HG03342 (cell line): ENCODE measurements at regions not wholly inside any gene's neighbourhood (a gene's known extent, or its start where the extent isn't known, plus 50 kb on each side); places are given as distances from the start of the nearest gene placed in this dataset.
"Not testable (repeated sequence)": the region's sequence is repeated elsewhere in the genome, so short reads cannot be mapped to it uniquely, and the experiment has no call there.

ENCODE experiments used
- ATAC-seq: cut with Tn5 transposase; IDR thresholded peaks from one replicate; pipeline ENCODE4 v1.9.1; 2021; ENCODE audit warnings: mild to moderate bottlenecking, moderate library complexity; ENCODE audit not compliant: unreplicated experiment

DNA sequence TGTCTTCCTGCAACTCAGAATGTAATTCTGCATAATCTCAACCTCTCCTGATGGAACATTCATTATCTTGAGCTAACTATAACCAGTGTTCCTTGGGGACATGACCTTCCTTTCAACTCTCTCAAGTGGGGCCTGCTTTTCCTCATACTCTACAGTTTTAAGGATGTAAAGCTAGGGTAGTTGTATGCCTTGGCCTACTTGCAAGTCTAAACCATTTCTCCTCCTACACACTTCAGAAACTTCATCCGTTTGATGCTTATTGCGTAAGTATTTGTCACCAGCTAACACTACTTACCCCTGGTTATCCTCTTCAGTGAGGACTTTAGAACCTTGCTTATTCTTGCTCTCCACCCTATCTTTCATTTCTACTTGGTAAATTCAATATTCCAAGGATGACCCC, 548.9 kb downstream of the HINT1 start:
- ATAC-seq: no peak

DNA sequence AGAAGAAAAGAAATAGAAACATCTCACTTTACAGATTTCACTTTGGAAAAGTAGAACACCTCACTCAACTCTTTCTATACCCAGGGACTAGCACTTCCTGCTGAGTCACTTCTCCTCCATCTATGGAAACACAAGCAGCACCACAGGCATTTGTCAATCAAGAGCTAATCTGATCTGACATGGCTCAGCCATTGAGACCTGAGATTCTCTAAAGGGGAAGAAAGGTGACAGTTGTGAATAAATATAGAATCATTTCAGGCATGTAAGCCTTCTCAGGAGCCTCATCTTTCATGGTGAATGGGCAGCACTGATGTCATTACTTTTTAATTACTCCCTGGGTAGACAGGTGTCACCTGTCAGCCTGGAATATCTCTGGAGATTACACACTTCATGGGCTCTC, 559.8 kb downstream of the HINT1 start:
- no peak for ATAC-seq

DNA sequence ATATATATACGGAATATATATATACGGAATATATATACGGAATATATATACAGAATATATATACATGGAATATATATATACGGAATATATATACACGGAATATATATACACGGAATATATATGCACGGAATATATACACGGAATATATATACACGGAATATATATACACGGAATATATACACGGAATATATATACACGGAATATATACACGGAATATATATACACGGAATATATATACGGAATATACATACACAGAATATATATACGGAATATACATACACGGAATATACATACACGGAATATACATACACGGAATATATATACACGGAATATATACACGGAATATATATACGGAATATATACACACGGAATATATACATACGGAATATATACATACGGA, 568.4 kb downstream of the HINT1 start:
- not testable (repeated sequence) for ATAC-seq

DNA sequence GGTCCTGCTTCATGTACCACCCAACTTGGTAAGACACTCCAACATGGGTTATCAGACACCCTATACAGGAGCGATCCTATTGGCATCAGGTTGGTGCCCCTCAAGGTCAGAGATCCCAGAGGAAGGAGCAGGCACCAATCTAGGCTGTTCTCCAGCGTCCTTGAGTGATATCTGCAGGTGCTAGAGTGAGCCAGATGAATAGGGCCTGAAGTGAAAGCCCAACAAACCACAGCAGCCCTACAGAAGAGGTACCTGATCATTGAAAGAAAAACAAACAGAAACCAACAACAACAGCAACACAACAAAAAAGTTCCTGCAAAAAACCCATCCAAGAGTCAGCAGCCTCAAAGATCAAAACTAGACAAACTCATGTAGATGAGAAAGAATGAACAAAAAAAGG, 584.8 kb downstream of the HINT1 start:
- ATAC-seq: no peak

DNA sequence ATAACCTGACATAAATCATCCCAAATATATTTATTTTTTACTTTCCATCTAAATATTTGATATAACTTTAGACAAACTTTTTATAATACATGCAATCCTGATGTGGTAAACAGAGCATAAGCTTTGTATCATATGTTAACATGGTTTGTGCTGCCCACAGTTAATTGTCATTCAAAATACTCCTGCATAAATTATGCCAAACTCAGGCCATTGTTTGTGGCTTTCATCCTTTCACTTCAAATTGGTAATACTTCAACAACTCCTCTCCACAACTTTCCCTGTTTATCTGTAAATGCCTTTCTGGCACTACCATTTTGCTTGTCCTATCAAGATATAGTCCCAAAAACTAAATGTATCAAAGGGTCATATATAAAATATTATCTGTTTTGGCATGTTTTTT, 586.7 kb downstream of the HINT1 start:
- ATAC-seq: no peak

DNA sequence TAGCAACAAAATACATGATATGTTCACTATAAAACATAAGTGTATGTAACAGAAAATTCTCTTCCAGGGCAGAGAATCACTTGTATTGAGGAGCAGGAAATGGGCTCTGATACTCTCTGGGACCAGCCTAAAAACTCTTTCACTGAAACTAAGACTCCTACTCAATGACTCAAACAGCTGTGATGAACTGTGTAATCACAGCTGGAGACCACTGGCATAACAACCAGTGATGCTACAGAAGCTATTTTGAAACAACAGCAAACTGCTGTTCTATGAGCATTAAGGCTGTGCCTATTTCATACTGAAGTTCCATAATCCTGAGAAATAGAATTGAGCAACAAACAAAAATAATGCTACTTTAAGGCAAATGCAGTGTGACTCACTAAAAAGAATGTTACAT, 594.0 kb downstream of the HINT1 start:
- ATAC-seq: no peak

DNA sequence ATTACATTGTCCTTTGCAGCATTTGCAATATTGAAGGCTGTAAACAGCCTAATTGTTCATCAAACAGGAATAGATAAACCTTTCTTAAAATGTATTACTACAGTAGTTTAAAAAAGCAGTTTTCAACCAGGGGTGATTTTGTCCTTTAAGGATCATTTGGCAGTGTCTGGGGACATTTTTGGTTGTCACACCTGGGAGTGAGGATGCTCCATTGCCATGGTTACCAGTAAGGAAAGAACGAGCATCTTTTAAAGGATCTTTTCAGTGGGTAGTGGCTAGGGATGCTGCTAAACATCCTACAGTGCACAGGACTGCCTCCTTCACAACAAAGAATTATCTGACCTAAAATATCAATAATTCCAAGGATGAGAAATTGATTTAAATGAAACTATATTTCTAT, 596.3 kb downstream of the HINT1 start:
- ATAC-seq: no peak

DNA sequence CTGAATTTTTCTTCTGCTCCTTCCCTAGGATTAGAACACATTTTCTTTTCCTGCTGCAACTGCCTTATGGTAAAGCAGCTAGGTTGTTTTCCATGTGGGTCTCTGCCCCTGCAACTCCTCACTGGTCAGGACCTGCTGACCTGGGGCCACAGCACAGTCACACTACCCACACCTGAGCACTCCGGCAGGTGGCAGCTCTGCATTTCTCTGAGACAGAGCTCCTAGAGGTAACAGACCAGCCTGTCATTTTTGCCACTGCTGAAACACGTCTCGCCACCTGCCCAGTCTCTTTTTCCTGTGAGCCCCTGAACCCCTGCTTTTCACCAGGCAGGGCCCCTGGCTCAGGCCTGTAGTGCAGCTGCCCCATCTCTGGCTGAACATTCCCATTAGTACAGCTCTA, 609.6 kb downstream of the HINT1 start:
- no peak for ATAC-seq

DNA sequence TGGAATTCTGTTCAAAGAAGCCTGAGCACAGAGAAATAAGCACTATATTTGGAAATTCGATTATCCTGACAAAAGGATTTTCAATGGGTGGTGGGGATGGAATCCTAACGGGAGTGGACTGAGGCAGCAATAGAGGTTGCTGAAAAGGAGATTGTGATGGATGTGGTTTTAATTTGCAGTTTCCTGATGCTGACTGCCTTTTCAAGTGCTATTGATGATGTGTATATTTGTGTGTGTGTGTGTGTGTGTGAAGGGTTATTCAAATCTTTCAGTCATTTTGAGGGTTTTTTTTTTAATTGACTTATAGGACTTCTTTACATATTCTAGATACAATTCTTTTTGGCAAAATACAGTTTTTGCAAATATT, 614.5 kb downstream of the HINT1 start:
- no peak for ATAC-seq

DNA sequence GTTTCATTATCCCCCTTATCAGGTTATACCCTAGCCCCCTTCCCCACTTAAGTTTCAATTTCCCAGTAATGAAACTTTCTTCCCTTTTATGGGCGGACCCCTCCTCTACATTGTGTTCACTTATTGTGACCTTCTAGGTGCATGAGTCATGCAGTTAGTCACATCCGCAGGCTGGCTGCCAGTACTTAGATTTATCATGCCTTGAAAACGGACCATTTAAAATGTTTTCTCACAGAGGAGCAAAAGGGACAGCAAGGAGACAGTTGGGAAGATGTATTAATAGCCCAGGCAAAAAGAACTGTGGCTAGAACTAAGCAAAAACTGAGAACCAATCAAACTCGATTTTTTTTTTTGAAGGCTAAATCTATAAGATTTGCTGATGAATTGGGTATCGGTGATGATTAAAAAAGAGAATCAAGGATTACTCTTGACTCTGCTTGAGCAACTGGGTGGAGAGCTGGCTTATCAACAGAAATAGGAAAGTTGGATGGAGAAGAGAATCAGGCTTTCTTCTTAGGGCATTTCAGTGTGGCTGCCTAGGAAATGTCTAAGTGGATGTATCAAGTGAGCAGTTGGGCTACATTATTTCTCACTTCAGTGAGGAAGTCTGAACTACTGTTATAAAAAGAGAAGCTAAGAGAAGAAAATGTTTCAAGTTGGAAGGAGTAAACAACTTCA, 615.0 kb downstream of the HINT1 start:
- ATAC-seq: no peak

DNA sequence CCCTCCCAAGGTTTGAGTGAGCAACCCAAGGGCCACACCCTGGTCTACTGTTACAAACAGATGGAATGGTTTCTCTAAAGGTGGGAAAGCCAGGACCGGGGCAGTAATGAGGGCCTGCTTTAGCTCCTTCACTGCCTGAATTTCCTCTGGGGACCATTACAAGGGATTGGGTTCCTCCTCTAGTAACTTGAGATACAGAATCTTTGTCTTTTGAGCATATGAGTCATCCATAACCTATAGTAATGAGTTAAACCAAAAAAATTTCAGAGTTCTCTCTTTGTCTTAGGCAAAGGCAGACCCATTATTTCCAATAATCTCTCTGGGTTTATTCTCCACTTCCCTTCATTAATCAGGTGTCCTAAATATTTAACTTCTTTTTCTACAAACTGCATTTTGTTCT, 618.8 kb downstream of the HINT1 start:
- ATAC-seq: no peak

DNA sequence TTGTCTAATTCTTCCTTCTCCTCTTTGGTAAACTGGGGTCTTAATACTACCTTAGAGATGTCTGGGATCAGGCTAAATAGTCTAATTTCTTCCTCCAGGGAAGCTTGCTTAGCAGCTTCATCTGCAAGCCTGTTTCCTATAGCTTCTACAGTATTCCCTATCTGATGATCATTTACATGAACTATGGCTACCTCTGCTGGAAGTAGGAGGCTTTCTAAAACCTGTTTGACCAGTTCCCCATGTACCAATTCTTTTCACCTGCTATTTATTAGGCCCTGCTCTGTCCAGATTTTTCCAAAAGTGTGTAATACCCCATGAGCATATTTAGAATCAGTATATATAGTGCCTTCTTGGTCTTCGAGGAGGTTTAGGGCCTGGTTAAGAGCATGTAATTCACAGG, 619.8 kb downstream of the HINT1 start:
- ATAC-seq: no peak

DNA sequence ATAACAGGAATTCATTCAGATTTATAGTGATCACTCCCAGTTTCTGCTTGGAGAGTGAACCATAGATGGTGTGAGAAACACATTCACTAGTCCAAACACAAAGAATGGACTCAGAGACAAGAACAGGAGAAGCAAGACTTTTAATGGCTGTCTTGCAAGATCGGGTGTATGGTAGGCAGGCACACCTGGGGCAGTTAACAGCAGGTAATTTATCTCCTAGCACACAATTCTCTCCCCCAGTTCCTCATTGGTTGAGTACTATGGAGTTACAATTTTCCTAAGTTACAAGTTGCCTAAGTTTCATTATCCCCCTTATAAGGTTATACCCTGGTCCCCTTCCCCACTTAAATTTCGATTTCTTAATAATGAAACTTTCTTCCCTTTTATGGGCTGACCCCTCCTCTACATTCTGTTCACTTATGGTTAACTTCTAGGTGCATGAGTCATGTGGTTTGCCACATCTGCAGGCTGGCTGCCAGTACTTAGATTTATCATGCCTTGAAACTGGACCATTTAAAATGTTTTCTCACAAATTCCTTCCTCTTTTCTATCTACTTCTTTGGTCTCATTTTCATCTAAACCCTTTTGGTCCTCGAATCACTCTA, 623.3 kb downstream of the HINT1 start:
- ATAC-seq: peak; percentile 88

DNA sequence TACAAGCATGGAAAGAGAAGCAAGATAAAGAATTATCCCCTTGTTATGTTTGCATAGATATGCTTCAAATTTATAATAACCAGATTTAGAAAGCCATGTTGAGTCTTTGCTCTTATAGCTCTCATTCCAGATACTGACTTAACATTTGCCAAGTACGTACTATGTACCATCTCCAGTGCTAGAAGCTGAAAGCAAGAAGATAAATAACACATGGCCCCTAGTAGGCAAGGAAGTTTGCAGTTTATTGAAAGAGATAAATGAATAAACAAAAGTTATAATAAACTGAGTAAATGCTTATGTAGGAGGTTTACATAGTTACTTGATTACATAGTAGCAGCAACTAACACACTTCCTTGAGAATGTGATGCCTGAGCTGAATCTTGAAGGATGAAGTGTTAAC, 628.4 kb downstream of the HINT1 start:
- ATAC-seq: no peak

DNA sequence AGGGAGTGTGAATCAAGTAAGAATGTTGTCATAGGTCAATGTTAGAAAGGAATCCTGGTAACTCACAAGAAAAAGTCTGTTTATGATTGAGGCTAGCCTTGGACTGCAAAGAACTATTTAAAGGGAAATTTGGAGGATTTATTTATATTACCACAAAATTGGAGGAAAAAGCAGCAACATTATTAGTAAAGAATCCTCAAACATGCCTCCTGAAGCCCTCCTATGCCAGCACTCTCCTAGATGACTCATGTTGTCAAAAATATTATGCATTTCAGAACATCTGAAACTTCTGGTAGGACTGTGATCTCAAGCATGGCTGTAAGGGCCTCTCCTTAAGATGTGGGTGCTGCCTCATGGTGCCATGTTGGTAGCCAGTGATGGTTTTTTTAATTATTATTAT, 628.5 kb downstream of the CHSY3 start:
- no peak for ATAC-seq

DNA sequence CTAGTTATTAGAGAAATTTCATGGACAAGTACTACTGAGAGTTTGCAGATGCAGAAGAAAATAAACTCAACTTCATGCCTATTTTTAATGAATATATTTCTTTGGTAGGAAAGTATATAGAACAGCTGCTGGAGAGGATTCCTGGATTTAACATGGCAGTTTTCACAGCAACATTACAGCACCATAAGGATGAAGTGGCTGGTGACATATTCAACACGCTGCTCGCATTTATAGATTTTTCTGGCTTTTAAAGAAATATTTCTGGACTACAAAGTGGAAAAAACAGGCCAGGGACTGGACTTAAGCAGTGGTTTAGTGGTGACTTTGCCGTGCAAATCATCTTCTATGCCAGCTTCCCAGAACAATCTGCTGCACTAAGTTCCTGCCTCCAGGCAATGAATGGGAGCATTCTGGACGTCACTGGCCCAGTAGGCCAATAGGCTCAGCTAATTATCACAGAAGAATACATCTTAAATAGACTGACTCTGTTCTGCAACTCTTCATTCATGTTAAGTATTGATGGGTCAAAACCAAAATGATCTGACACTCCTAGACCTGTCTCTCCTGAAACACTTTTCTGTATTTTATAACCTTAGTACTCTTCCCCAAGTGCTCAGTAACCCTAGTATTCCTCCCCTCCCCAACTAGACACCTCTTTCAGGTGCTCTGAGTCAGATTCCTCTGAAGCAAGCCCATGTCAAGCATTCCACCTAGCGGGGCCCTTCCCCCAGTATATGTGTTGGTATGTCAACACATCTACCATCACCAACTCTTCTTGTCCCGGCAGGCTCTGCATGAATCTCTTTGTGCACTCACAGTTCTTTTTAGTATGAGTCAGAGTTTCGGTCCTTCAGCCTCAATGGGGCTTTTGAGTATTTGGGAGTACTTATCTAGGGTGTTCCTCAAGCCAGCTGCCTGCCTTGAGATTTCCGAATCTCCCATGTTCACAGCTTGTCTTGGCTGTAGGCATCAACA, 625.5 kb downstream of the CHSY3 start:
- ATAC-seq: peak; percentile 64

DNA sequence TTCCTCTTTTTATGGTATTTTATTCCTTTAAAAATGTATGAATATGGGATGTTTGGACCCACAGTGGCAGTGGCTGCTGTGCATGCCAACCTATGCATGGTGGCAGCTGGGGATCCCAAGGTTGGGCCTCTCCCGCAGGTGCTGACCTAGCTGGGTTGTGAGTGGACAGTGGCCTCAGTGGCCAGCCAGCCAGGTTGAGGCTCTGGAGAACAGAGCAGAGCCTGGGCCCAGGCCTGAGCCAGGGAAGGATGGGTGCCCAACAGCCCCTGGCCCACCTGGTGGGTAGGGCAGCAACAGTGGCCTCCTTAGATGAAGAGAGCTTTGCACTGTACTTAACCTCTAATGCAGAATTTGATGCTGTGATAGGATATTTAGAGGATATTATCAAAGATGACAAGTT, 624.8 kb downstream of the CHSY3 start:
- no peak for ATAC-seq

DNA sequence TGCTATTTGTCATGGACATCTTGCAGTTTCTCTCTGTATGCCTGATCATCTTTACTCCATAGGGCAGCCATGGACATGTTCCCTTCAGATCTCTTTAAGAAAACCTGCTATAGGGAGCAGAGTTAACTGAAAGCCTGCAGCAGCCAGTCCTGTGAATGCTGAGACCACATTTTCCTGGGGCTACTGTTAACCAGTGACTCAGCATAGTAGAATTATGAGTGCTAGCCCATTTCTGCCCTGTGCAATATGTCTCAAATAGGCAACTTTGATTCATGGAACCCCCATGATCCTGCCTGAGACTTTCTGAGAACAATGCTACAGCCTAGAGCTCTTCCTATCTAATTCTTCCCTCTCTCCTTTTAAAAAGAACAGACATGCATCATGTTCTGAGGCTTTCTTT, 624.2 kb downstream of the CHSY3 start:
- ATAC-seq: no peak

DNA sequence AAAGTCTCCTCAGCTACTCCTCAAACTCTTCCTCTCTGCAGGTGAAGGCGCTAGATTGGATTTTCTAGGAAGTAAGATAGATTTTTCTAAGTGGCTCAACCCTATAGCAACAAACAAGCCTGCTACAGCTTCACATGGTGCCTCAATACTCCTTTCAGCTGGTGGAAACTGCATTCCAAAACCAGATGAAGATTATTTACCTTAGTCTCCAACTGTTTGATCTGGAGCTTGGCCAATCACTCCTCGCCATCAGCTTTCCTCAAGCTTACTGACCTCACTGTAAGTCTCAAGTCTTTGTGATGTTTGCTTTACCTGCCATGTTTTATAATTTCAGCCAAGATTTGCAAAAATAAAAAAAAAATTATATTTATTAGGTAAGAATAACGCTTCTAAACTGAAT, 622.4 kb downstream of the CHSY3 start:
- ATAC-seq: no peak

DNA sequence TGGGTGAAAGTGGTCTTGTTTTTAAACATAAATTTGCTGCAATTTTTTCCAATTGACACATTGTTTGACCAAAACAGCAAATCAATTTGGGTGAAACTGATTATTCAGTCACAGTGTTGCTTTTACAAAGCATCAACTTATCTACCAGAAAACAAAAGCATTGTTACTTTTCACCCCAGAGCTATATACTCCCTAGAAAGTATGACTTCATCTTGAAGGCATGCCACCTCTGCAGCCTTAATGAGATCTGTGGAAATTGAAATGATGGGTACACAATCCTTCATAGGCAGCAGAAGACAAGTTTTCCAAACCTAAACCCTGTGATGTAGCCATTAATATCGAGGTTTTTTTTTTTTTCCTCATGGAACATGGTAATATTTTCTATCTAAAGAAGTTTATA, 615.9 kb downstream of the CHSY3 start:
- ATAC-seq: no peak

DNA sequence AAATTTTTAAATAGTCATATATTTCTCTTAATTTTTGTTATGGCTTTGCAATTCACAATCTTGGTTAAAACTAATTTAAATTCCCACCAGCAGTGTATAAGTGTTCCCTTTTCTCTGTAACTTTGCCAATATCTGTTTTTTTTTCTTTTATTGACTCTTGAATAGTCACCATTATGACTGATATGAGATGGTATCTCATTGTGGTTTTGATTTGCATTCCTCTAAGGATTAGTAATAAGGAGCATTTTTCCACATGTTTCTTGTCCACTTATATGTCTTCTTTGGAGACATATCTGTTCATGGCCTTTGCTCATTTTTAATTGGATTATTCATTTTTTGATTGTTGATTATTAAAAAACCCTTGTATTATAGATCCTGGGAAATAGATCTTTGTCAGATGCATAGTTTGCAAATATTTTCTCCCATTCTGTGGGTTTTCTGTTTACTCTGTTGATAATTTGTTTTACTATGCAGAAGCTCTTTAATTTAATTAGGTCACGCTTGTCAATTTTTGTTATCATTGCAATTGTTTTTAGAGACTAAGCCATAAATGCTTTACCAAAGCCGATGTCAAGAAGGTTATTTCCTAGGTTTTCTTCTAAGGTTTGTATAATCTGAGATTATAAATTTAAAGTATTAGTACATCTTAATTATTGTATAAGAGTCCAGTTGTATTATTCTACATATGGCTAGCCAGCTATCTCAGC, 610.9 kb downstream of the CHSY3 start:
- ATAC-seq: no peak
